ENCODE measurements at regions not wholly inside any gene's neighbourhood (a gene's known extent, or its start where the extent isn't known, plus 50 kb on each side); places are given as distances from the start of the nearest gene placed in this dataset.

- H3K9me3 ChIP-seq (ENCODE audit: insufficient read depth, low read length): no peaks in the 10 kb centered on the region
- H2AFZ ChIP-seq (ENCODE audit: low read depth, low read length): no peak overlapping the region
- H3K27me3 ChIP-seq (ENCODE audit: low read depth, low read length): no peaks in the 10 kb centered on the region
- H3K4me3 ChIP-seq (ENCODE audit: low read length): peak overlapping the region; percentile 55
- no peaks in the 10 kb centered on the region for H3K79me2 ChIP-seq (ENCODE audit: low read length)
- H4K20me1 ChIP-seq (ENCODE audit: insufficient read depth, low read length): no peaks in the 10 kb centered on the region
- H3K4me2 ChIP-seq (ENCODE audit: low read length): peak overlapping the region; percentile 85
- H3K36me3 ChIP-seq (replicated peaks; ENCODE audit: low read depth, low read length): no peaks in the 10 kb centered on the region
- peak overlapping the region; percentile 88 for H3K27ac ChIP-seq (ENCODE audit: low read length)
- peaks cover 63% of the 10 kb centered on the region for H3K4me1 ChIP-seq (ENCODE audit: low read length)
- TF ChIP-seq EZH2phosphoT487 (IDR thresholded peaks at IDR 0.05; ENCODE audit: low read depth): no peak
- no peak for TF ChIP-seq CTCF (IDR thresholded peaks at IDR 0.05; ENCODE audit: low read depth, low read length)
- H3K9ac ChIP-seq (ENCODE audit: low read length): peak overlapping the region; percentile 75
Observed at GRCh38 chr11:87493516-87493915, 455.8 kb downstream of the TMEM135 start.

GRCh38 chr11:87491381-87491780 is 453.6 kb downstream of the TMEM135 start:
- Histone ChIP-seq H3K4me2 (ENCODE audit: low read length) (peak overlapping the region; percentile 0; the same call in 1 of the 2 replicates), H3K27me3 (ENCODE audit: low read depth, low read length) (no peaks in the 10 kb centered on the region), H3K36me3 (replicated peaks; ENCODE audit: low read depth, low read length) (no peaks in the 10 kb centered on the region), H2AFZ (ENCODE audit: low read depth, low read length) (no peak overlapping the region), H3K27ac (ENCODE audit: low read length) (peak overlapping the region; percentile 88), H3K9me3 (ENCODE audit: insufficient read depth, low read length) (no peaks in the 10 kb centered on the region), H3K4me1 (ENCODE audit: low read length) (peaks cover 60% of the 10 kb centered on the region), H4K20me1 (ENCODE audit: insufficient read depth, low read length) (no peaks in the 10 kb centered on the region), H3K4me3 (ENCODE audit: low read length) (no peak overlapping the region), H3K79me2 (ENCODE audit: low read length) (no peaks in the 10 kb centered on the region), H3K9ac (ENCODE audit: low read length) (no peak overlapping the region)
- TF ChIP-seq CTCF (IDR thresholded peaks at IDR 0.05; ENCODE audit: low read depth, low read length): no peak
- no peak for TF ChIP-seq EZH2phosphoT487 (IDR thresholded peaks at IDR 0.05; ENCODE audit: low read depth)

GRCh38 chr11:87490671-87491070 is 452.9 kb downstream of the TMEM135 start:
- H3K4me3 ChIP-seq (ENCODE audit: low read length): no peak overlapping the region
- H3K4me2 ChIP-seq (ENCODE audit: low read length): no peak overlapping the region
- H4K20me1 ChIP-seq (ENCODE audit: insufficient read depth, low read length): no peaks in the 10 kb centered on the region
- no peaks in the 10 kb centered on the region for H3K9me3 ChIP-seq (ENCODE audit: insufficient read depth, low read length)
- no peaks in the 10 kb centered on the region for H3K36me3 ChIP-seq (replicated peaks; ENCODE audit: low read depth, low read length)
- peaks cover 53% of the 10 kb centered on the region for H3K4me1 ChIP-seq (ENCODE audit: low read length)
- no peaks in the 10 kb centered on the region for H3K79me2 ChIP-seq (ENCODE audit: low read length)
- H3K9ac ChIP-seq (ENCODE audit: low read length): no peak overlapping the region
- no peak for TF ChIP-seq EZH2phosphoT487 (IDR thresholded peaks at IDR 0.05; ENCODE audit: low read depth)
- no peak for TF ChIP-seq CTCF (IDR thresholded peaks at IDR 0.05; ENCODE audit: low read depth, low read length)
- H3K27me3 ChIP-seq (ENCODE audit: low read depth, low read length): no peaks in the 10 kb centered on the region
- no peak overlapping the region for H2AFZ ChIP-seq (ENCODE audit: low read depth, low read length)
- no peak overlapping the region for H3K27ac ChIP-seq (ENCODE audit: low read length)

GRCh38 chr11:87484566-87484965 is 446.8 kb downstream of the TMEM135 start:
- Histone ChIP-seq H3K27ac (ENCODE audit: low read length) (no peak overlapping the region), H2AFZ (ENCODE audit: low read depth, low read length) (no peak overlapping the region), H3K36me3 (replicated peaks; ENCODE audit: low read depth, low read length) (no peaks in the 10 kb centered on the region), H3K79me2 (ENCODE audit: low read length) (no peaks in the 10 kb centered on the region), H3K9ac (ENCODE audit: low read length) (no peak overlapping the region), H3K4me1 (ENCODE audit: low read length) (no peaks in the 10 kb centered on the region), H3K4me2 (ENCODE audit: low read length) (no peak overlapping the region), H4K20me1 (ENCODE audit: insufficient read depth, low read length) (no peaks in the 10 kb centered on the region), H3K4me3 (ENCODE audit: low read length) (no peak overlapping the region), H3K9me3 (ENCODE audit: insufficient read depth, low read length) (no peaks in the 10 kb centered on the region), H3K27me3 (ENCODE audit: low read depth, low read length) (no peaks in the 10 kb centered on the region)
- TF ChIP-seq EZH2phosphoT487 (IDR thresholded peaks at IDR 0.05; ENCODE audit: low read depth): no peak
- no peak for TF ChIP-seq CTCF (IDR thresholded peaks at IDR 0.05; ENCODE audit: low read depth, low read length)
